ENCODE measurements at regions not wholly inside any gene's neighbourhood (a gene's known extent, or its start where the extent isn't known, plus 50 kb on each side); places are given as distances from the start of the nearest gene placed in this dataset.
"Not testable (repeated sequence)": the region's sequence is repeated elsewhere in the genome, so short reads cannot be mapped to it uniquely, and the experiment has no call there.

GRCh38 chrX:3830020-3830419, 116.6 kb upstream of the PRKX start:
- DNase-seq, H3K36me3 Mint-ChIP-seq, H3K9me3 Mint-ChIP-seq, H3K27ac Mint-ChIP-seq, POLR2A ChIA-PET, H3K27me3 Mint-ChIP-seq, H3K4me3 Mint-ChIP-seq, ATAC-seq, H3K4me1 Mint-ChIP-seq: not testable (repeated sequence)

GRCh38 chrX:3829041-3829531, 115.6 kb upstream of the PRKX start:
- H3K4me1 Mint-ChIP-seq, H3K36me3 Mint-ChIP-seq, H3K27me3 Mint-ChIP-seq, H3K9me3 Mint-ChIP-seq, H3K4me3 Mint-ChIP-seq, POLR2A ChIA-PET, DNase-seq, H3K27ac Mint-ChIP-seq, ATAC-seq: not testable (repeated sequence)

GRCh38 chrX:3828378-3829040, 115.1 kb upstream of the PRKX start:
- H3K27me3 Mint-ChIP-seq, ATAC-seq, POLR2A ChIA-PET, H3K4me1 Mint-ChIP-seq, H3K4me3 Mint-ChIP-seq, H3K9me3 Mint-ChIP-seq, DNase-seq, H3K36me3 Mint-ChIP-seq, H3K27ac Mint-ChIP-seq: not testable (repeated sequence)

- H3K27ac Mint-ChIP-seq, POLR2A ChIA-PET, H3K4me3 Mint-ChIP-seq, DNase-seq, H3K27me3 Mint-ChIP-seq, H3K9me3 Mint-ChIP-seq, H3K4me1 Mint-ChIP-seq, ATAC-seq: not testable (repeated sequence)
- peaks cover 0 to 14% (median 0%) of the 10 kb centered on the region in 3 donors for H3K36me3 Mint-ChIP-seq
These were observed 110.6 kb upstream of the PRKX start for GRCh38 chrX:3824008-3824407.

GRCh38 chrX:3820167-3820566, 106.7 kb upstream of the PRKX start:
- peaks cover 2 to 9% (median 7%) of the 10 kb centered on the region in 4 donors for H3K4me1 Mint-ChIP-seq
- H3K9me3 Mint-ChIP-seq = no peaks in the 10 kb centered on the region
- DNase-seq (no peak), ATAC-seq (no peak)
- H3K27me3 Mint-ChIP-seq = no peaks in the 10 kb centered on the region
- peaks cover 0 to 14% (median 0%) of the 10 kb centered on the region in 3 donors for H3K36me3 Mint-ChIP-seq
- peak overlapping the region in 1 of 10 donors; percentile 5 for H3K4me3 Mint-ChIP-seq
- POLR2A ChIA-PET = no interaction called here
- peak overlapping the region in 4 of 10 donors; percentile 31 to 73 (median 60) for H3K27ac Mint-ChIP-seq

- H3K27me3 Mint-ChIP-seq, POLR2A ChIA-PET, DNase-seq, H3K36me3 Mint-ChIP-seq, H3K4me1 Mint-ChIP-seq, ATAC-seq, H3K9me3 Mint-ChIP-seq: not testable (repeated sequence)
- Mint-ChIP-seq H3K4me3 (peak overlapping the region in 3 of 10 donors; percentile 16 to 58 (median 33)), H3K27ac (peak overlapping the region in 7 of 10 donors; percentile 77 to 91 (median 87))
These were observed 104.0 kb upstream of the PRKX start for GRCh38 chrX:3817480-3817879.

GRCh38 chrX:3815896-3816664, 102.6 kb upstream of the PRKX start:
- Mint-ChIP-seq H3K27ac (peak overlapping the region in 9 of 10 donors; percentile 44 to 92 (median 87)), H3K27me3 (no peaks in the 10 kb centered on the region), H3K4me3 (peak overlapping the region; percentile 57 to 98 (median 74)), H3K36me3 (no peaks in the 10 kb centered on the region), H3K4me1 (peaks cover 4 to 18% (median 10%) of the 10 kb centered on the region in 4 donors), H3K9me3 (peaks cover 0 to 2% (median 0%) of the 10 kb centered on the region in 9 donors)
- ATAC-seq (no peak), DNase-seq (peak in 9 of 10 donors; percentile 2 to 62 (median 22))
- POLR2A ChIA-PET = interaction anchor here (1.2 kb wide), 1 partner anchor 169 kb away, joined by 3 read pairs; no protein-coding TSS in a partner anchor

- Mint-ChIP-seq H3K4me3 (peak overlapping the region; percentile 30 to 76 (median 52)), H3K9me3 (peaks cover 0 to 2% (median 0%) of the 10 kb centered on the region in 9 donors), H3K4me1 (peaks cover 0 to 15% (median 10%) of the 10 kb centered on the region in 4 donors), H3K27ac (peak overlapping the region in 8 of 10 donors; percentile 8 to 79 (median 54)), H3K27me3 (peaks cover 0 to 27% (median 9%) of the 10 kb centered on the region in 5 donors), H3K36me3 (no peaks in the 10 kb centered on the region)
- DNase-seq (peak; percentile 9 to 70 (median 33)), ATAC-seq (no peak)
- POLR2A ChIA-PET = no interaction called here
These were observed 98.2 kb upstream of the PRKX start for GRCh38 chrX:3811331-3812311.

GRCh38 chrX:3807906-3808305, 94.5 kb upstream of the PRKX start:
- ATAC-seq = no peak
- Mint-ChIP-seq H3K36me3 (no peaks in the 10 kb centered on the region), H3K4me1 (peaks cover 0 to 13% (median 7%) of the 10 kb centered on the region in 4 donors), H3K4me3 (no peak overlapping the region), H3K27ac (no peak overlapping the region), H3K27me3 (peaks cover 0 to 29% (median 10%) of the 10 kb centered on the region in 5 donors), H3K9me3 (no peaks in the 10 kb centered on the region)
- POLR2A ChIA-PET = no interaction called here
- DNase-seq = no peak

- POLR2A ChIA-PET = no interaction called here
- H3K4me1 Mint-ChIP-seq = peaks cover 0 to 8% (median 3%) of the 10 kb centered on the region in 4 donors
- no peak overlapping the region for H3K27ac Mint-ChIP-seq
- peaks cover 0 to 29% (median 10%) of the 10 kb centered on the region in 5 donors for H3K27me3 Mint-ChIP-seq
- no peaks in the 10 kb centered on the region for H3K9me3 Mint-ChIP-seq
- H3K4me3 Mint-ChIP-seq = no peak overlapping the region
- DNase-seq (no peak), ATAC-seq (no peak)
- no peaks in the 10 kb centered on the region for H3K36me3 Mint-ChIP-seq
These were observed 93.2 kb upstream of the PRKX start for GRCh38 chrX:3806630-3807029.

- POLR2A ChIA-PET = no interaction called here
- peaks cover 0 to 23% (median 10%) of the 10 kb centered on the region in 5 donors for H3K27me3 Mint-ChIP-seq
- H3K36me3 Mint-ChIP-seq = no peaks in the 10 kb centered on the region
- peaks cover 0 to 1% (median 0%) of the 10 kb centered on the region in 4 donors for H3K4me1 Mint-ChIP-seq
- no peaks in the 10 kb centered on the region for H3K9me3 Mint-ChIP-seq
- no peak overlapping the region for H3K27ac Mint-ChIP-seq
- H3K4me3 Mint-ChIP-seq = no peak overlapping the region
- ATAC-seq = no peak
- no peak for DNase-seq
These were observed 90.3 kb upstream of the PRKX start for GRCh38 chrX:3803713-3804112.

GRCh38 chrX:3803305-3803704, 89.9 kb upstream of the PRKX start:
- POLR2A ChIA-PET = no interaction called here
- Mint-ChIP-seq H3K36me3 (no peaks in the 10 kb centered on the region), H3K4me3 (no peak overlapping the region), H3K9me3 (no peaks in the 10 kb centered on the region), H3K27me3 (peaks cover 0 to 19% (median 10%) of the 10 kb centered on the region in 5 donors), H3K4me1 (peaks cover 0 to 1% (median 0%) of the 10 kb centered on the region in 4 donors), H3K27ac (no peak overlapping the region)
- ATAC-seq (no peak), DNase-seq (no peak)
